HUDEP-2 (cell line): ENCODE measurements at regions not wholly inside any gene's neighbourhood (a gene's known extent, or its start where the extent isn't known, plus 50 kb on each side); places are given as distances from the start of the nearest gene placed in this dataset.

Experiments used
- DNase-seq, 76 experiments: peaks; one replicate each; lab custom pipeline; 2025; ENCODE audit not compliant: unreplicated experiment in 76 of 76; lab: John Stamatoyannopoulos, UW

DNA sequence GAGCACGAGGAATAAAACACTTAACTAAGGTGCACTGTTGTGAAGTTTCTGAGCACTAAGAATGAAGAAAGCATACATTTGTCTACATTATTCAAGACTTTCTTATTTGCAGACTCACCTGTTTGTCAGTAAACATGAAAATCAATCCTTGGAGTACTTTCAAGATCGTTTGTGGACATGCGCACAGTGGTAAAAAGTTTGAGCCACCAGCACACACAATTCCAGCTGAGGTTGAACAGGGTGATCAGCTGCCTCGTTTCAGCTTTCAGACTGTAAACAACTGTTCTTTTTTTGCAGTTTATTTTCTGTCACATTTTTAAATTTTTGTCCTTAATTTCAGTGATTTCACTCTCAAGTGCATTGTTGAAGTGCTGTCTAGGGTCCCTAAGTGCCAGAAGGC lies 143.8 kb upstream of the VCX2 start:
- no peak for DNase-seq

DNA sequence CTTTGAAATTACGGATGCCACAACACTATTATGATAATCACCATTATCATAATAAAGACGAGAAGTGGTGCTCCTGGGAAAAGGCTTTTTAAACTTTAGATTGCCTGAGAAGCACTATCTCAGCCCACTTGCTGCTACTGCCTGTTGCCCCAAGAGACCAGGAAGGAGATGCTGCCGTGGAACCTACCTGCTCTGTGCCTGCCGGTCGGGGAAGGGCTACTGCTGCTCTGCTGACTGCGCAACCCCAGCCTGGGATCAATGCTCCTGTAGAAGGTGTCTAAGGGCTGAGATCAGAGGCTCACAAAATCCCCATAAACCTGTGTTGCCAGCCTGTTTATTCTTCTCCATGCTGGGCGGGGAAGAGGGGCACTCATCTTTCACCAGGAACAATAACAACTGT lies 145.3 kb upstream of the VCX3B start:
- DNase-seq: no peak

DNA sequence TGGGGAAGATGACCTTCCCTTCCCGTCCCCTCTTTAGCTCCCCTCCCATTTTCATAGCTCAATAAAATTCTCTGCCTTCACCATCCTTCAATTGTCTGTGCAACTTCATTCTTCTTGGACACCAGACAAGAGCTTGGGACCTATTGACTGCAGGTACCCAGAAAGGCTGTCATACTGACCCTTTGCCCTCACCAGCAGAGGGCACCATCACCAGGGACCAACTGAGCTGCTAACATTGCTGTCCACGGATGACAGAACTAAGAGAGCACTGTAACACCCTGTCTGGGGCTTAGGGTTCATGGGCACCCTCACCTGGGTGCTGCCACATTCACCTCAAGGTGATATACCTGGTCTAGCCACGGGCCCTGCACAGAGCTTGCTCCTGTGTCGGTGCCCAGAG lies 141.3 kb upstream of the VCX3B start:
- DNase-seq: peak in 3 of 76 experiments; percentile 1 to 5 (median 4)

DNA sequence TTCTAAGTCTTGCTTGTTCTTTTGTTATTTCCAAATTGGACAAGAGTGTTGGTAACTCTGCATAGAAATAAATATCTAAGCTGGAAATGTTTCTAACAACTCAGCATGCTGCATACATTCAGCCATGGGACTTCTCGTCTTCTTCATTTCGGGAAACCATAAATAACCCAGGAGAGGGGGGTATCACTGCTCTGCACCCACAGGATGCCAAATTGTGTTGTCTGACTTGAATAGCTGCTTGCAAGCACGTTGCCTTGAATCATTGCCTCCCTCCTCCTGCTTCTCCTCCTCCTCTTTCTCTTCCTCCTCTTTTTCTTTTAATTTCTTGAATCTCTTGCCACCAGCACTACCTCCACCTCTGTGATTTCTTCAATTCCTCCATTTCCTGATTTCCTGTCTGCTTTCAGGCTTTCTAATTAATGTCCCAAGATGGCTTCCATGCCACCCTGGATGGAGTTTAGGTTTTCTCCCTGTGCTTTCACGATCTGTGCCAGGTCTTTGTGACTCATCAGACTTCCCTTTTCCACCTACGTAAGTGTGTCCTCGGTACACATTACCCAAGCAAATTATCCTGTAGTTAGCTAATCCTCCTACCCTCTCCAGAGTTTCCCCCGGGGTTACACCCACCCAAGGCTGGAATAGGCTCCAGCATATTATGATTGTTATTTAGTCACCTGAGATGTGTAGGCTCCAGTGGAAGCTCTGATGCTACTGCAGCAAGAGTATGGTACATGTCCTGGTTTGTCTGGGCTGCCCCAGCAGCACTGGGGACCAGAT lies 122.6 kb upstream of the VCX3B start:
- no peak for DNase-seq

DNA sequence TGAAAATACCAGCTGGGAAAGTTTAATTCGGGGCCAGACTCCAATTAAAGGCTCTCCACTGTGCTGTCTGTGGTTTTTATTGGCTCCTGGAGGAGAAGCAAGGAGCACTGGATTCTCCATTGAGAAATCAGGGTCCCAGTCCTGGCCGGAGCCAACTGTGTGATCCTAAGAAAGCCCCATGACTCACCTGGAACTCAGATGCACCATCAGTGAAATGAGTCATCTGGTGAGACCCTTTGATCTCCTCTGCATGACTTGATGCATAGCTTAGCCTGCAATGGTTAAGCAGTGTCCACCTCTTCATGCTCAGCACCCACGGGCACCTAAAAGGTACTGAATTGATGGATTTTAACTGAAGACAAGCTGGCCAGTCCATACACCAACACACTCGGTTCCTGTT lies 119.2 kb upstream of the VCX3B start:
- DNase-seq: no peak

DNA sequence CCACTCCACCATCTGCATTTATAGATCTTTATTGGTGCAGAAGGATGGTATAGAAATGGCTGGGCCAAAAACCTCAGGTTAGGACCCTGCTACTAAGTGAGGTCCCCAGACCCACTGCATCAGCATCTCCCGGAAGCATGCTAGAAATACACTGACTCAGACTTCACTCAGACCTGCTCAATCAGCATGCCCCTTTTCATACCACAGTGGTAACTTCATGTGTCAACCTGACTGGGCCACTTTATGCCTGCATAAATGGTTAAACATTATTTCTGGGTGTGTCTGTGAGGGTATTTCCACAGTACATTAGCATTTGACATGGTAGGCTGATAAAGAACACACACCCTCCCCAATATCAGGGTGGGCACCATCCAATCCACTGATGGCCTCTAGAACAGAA lies 118.6 kb upstream of the VCX3B start:
- DNase-seq: no peak

DNA sequence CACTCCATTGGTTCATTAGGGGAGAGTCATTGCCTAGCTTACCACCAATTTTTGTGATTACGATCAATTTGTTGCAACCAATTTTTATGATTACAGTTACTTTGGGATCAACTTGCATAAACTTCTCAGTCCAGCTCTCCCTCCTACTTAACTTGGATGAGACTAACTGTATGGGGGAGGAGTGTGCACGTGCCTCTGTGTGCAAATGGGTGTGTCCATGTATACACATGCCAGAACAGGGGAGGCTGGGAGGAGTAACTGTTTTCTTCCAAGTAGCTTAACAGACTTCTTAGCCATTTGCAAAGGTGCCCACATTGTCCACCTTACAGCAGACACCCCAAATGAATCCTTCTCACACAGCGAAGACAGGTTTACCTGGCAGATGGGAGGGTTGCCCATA lies 117.7 kb upstream of the VCX3B start:
- DNase-seq: no peak

DNA sequence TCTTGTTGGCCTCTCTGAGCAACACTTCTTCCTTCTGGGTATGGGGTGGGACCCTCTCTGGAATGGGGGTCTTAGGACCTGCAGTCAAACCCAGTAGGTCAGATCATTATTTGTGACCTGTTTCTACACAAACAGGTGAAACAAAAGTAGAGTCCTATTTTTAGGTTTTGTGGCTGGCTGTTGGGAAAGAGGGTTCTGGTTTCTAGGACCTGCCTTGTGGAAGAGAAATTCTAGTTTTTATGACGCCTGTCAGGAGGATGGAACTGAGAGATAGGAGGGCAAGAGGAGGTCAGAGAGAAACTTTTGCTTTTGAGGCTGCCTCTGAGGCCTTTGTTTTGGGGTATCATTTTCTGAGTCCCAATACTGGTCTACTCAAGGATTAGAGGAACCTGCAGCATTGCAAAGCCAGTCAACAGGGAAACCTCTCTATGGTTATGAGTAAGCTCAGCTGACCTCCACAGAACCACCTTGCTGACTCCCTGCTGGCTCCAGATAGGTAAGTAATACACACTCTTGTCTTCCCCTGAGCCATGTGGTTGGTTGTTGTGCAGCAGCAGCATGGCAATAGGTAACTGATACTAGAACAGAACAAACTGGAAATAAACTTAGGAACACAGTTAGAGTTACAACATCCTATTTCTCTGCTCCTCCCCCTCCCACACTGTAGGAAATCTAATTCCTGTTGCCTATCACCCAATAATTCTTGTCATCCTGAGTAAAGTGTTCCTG lies 114.7 kb upstream of the VCX3B start:
- no peak for DNase-seq

DNA sequence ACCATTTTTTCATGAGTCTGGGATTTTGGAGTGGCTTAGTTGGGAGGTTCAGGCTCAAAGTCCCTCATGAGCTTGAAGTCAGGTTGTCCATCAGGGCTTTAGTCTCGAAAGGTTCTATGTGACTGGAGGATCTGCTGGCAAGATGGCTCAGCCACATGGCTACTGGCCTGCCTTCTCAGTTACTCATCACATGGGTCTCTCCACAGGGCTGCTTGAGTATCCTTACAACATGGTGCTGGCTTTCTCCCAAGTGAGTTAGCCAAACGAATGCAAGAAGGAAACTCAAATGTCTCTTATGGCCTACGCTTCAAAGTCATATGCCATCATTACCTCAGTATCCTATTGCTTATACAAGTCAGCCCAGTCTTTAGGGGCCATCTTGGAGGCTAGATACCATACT lies 106.3 kb upstream of the VCX3B start:
- no peak for DNase-seq

DNA sequence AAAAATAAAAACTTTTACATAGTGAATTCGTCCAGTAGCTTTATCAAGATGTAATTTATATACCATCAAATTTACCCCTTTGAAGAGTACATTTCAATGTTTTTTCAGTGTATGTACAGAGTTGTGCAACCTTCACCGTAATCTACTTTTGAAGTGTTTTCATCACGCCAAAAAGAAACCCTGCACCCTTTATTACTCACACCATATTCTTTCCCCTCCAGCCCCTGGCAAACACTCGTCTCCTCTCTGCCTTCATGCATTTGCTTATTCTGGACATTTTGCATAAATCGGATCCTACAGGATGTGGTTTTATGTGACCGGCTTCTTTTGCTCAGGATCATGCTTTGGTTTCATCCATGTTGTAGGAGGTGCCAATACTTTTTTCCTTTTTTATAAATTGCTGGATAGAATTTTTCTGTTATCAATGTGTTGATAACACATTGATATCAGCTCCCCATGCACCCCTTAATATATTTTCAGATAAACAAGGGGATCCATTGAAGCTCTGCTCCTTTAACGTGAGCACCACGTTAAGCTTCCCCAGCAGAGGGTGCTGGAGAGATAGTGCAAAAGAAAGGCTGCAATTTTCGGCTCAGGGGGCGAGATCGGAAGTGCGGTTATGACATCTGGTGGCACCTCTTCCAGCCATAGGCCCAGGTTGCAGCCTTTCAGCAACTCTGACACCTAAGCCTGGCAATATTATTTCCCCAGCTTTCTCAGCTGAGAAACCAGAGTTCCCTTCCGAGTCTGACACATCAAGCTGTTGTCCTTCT lies 100.1 kb upstream of the VCX3B start:
- peak in 8 of 76 experiments; percentile 0 to 1 (median 0) for DNase-seq

DNA sequence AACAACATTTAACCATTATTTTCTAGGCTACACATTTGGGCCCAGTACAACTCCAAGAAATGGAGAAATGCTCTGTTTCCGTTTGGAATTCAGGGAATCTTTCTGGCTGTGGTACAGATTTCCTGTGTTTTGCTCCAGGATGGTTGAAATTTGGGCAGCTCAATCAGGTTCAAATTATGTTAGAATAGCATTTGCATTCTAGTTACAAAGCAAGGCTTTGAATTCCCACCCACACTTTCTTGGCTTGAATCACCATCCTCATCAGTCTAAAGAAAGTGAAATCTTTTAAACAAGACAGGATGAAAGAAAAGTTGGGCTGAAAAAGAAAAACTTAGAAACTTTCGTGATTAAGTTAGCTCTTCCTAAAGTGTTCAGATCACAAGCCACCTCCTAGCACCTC lies 98.1 kb upstream of the VCX3B start:
- DNase-seq: no peak

DNA sequence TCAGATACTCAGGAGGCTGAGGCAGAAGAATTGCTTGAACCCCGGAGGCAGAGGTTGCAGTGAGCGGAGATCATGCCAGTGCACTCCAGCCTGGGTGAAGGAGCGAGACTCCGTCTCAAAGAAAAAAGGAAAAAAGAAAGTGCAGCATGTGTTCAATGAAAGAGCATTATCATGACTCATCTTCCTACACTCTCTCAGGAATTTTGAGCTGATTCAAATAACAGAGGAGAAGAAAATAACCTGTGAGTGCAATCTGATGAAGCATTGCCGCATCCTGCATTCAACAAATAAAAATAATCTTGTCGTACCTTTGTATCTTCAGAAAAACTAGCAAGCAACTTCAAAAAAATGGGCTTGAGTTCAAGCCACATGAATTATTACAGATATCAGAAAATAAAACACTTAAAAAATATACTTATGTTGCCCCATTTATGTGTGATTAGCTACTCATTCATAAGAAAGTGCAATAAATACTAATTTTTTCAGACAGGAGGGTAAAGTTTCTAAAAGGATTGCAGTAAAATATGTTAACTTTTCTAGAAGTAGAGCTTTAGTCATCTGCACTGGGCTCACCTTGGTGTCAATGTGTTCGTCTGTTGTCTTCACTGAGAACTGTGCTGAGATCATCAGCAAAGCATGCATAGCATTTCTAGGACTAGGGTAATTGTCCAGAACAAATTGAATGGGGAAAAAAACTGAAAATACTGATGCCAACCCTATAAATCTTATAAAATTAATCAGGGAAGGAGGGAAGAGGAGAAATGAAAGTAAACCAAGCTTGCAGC lies 90.4 kb upstream of the VCX3B start:
- no peak for DNase-seq

DNA sequence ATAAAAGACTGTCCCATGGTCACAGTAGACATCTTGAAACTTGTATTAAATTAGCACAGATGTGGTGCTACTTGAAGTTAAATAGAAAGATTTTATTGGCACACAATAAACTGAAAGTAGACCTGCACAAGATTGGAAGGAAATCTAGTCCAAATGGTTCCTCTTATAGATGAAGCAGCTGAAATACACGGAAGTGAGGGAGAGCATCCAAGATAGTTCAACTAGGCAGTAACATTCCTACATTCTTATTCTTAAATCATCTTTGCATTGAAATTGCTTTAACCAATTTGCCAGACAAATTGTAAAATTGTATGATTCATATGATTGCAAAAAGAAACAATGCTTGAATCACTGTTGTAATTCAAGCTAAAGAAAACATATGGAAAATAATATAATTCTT lies 87.6 kb upstream of the VCX3B start:
- no peak for DNase-seq

DNA sequence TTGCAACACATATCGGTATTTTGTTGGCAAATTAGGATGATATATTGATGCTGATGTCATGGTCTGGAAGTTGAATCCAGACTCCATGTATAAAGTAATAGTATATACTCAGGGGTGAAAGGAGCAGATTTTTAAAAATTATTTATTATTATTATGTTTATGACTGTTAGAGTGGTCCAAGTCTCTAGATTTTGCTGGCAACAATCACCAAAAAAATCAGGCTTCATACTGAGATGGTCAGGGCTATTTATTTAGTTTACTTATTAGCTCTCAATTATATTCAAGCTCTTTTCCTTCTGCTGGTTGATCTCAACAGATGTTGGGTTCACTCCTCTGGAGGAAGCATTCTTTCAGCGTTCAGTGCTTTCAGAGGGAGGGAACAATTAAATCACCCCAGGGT lies 73.9 kb upstream of the VCX3B start:
- no peak for DNase-seq

DNA sequence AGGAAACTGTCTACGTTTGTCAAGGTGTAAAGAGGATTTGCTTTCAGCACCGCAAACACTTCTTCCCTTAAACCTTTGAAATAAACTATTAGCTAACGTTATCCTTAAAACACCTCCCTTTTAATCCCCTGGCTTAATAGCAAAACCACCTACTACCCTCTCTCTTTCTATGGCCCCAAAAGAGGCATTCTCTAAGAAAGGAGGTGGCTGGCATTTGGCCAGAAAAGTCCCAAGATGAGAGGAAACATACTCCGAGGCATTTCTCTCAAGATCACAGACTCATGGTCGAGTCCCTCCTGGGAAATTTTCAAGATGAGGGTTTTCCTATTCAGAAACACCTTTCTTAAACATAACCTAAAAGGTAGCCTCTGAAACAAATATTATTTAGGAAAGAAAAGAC lies 60.6 kb upstream of the VCX3B start:
- no peak for DNase-seq

DNA sequence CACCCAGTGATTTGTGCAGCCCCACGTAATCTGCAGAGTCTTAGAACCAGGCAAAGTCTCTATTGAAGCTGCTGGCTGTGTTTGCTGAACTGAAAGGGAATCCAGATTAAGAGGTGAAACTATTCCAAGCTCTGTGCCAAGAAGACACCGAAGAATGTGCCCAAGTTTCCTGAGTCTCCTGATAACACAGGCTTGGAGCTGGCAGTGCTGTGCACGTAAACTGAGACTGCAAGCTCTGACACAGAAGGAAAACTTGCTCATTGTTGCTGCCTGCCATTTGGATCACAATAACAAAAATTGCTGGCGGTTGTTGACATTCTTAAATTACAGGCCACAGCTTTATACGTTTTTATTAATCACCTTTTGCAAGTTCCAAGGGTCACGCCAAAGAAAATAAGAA lies 60.2 kb upstream of the VCX3B start:
- DNase-seq: no peak

DNA sequence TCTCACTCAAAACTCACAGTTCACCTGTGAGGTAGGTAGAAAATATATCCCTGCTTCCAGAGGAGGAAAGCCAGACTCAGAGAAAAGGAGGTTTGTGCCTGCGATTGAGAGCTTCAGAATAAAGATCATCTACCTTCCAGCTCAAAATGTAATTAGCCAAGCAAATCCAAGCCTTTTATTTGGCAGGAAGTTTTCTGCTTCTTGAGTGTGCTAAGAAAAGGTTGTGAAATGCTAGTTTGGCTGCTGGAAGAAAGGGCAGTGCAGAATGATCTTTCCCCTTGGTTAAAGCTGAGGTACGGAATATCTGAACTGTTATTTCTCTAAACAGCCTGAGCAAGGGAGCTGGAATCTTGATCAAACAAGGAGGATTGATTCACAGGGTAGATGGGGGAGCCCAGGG lies 59.7 kb upstream of the VCX3B start:
- no peak for DNase-seq

DNA sequence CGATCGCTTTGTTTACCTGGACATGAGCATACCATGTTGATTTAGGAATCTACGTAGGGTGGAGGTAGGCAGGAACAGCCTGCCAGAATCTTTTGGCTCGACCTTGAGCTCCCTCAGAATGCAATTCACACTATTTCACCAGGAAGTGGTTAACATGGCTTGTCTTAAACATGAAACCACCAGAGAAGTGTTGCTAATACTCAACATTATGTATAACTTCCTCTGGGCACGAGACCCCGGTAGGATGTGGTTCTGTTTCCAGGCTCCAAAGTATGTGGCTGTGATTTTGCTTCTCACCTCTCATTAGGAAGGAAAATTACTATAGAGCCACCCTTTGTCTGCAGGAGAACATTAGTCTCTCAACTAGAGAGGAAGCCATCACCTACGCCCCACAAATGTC lies 59.0 kb upstream of the VCX3B start:
- no peak for DNase-seq

DNA sequence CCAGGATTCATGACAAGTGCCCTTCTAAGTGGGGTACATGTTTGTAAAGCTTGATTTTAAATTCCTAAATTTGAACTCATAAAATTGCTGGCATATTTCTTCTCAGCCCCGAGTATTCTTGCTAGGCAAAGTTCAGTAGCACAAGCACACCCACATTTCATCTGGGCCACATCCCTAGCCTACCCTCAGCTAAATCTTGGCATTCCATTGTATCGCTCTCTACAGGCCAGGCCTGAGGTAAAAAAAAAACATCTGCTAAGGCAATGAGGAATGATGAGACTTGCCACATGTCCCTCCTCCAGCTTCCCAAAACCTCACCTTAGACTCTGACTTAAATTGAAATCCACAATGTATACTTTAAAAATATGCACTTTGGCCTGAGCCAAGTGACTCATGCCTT lies 51.4 kb upstream of the VCX3B start:
- DNase-seq: no peak
